ENCODE measurements at regions not wholly inside any gene's neighbourhood (a gene's known extent, or its start where the extent isn't known, plus 50 kb on each side); places are given as distances from the start of the nearest gene placed in this dataset.

DNA sequence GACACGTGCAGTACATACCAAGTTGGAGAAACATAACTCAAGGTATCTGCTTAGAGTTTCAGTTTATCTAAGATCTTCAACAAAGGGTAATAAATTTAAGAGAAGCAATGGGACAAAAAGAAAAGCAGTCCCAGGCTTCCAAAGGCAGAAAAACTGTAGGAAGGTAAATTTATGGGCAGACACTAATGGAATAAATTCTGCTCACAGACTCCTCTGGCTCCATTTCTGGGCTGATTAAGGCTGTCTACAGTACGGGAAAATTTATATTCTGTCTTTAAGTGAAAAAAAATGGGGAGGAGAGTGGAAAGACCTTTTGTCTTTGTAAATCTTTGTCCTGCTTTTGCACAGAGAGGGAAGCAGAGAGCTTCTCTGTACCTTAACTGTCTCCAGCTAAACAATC, 587.5 kb upstream of the IGFBP3 start:
- H3K4me1 ChIP-seq (ENCODE audit: insufficient read depth, low read length): no peaks in the 10 kb centered on the region
- no peak overlapping the region for H3K27ac ChIP-seq (ENCODE audit: low read depth, low read length)
- DNase-seq (ENCODE audit: low read depth) (no peak), FAIRE-seq (no peak)
- H3K4me1 Mint-ChIP-seq (ENCODE audit: low read depth, unreplicated experiment): no peaks in the 10 kb centered on the region
- no peak for TF ChIP-seq EZH2 (IDR thresholded peaks at IDR 0.05; ENCODE audit: insufficient read depth, low read length)
- TF ChIP-seq, protein P1, sequence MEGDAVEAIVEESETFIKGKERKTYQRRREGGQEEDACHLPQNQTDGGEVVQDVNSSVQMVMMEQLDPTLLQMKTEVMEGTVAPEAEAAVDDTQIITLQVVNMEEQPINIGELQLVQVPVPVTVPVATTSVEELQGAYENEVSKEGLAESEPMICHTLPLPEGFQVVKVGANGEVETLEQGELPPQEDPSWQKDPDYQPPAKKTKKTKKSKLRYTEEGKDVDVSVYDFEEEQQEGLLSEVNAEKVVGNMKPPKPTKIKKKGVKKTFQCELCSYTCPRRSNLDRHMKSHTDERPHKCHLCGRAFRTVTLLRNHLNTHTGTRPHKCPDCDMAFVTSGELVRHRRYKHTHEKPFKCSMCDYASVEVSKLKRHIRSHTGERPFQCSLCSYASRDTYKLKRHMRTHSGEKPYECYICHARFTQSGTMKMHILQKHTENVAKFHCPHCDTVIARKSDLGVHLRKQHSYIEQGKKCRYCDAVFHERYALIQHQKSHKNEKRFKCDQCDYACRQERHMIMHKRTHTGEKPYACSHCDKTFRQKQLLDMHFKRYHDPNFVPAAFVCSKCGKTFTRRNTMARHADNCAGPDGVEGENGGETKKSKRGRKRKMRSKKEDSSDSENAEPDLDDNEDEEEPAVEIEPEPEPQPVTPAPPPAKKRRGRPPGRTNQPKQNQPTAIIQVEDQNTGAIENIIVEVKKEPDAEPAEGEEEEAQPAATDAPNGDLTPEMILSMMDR (IDR thresholded peaks at IDR 0.05; ENCODE audit: insufficient read depth, low read depth, low read length): no peak
- H3K27me3 ChIP-seq (ENCODE audit: insufficient read depth, low read length): no peaks in the 10 kb centered on the region
- no peak overlapping the region for H3K4me3 ChIP-seq (ENCODE audit: insufficient read depth, low read depth, low read length)
- H3K36me3 ChIP-seq (ENCODE audit: insufficient read depth, low read length): no peaks in the 10 kb centered on the region
- no peaks in the 10 kb centered on the region for H4K20me1 ChIP-seq (ENCODE audit: insufficient read depth, low read length)
- H3K27ac Mint-ChIP-seq (ENCODE audit: unreplicated experiment): no peak overlapping the region
- peaks cover 5% of the 10 kb centered on the region for H3K9me3 Mint-ChIP-seq (ENCODE audit: unreplicated experiment)
- no peaks in the 10 kb centered on the region for H3K36me3 Mint-ChIP-seq (ENCODE audit: low read depth, unreplicated experiment)
- no peak overlapping the region for H3K4me3 Mint-ChIP-seq (ENCODE audit: unreplicated experiment)
- H3K4me2 ChIP-seq (ENCODE audit: low read length): no peak overlapping the region
- peaks cover 2% of the 10 kb centered on the region for H3K27me3 Mint-ChIP-seq (ENCODE audit: low read depth, unreplicated experiment)
- H3K79me2 ChIP-seq (ENCODE audit: insufficient read depth, low read length): no peaks in the 10 kb centered on the region
- H3K9ac ChIP-seq (ENCODE audit: low read length): no peak overlapping the region
- H3K9me3 ChIP-seq (ENCODE audit: insufficient read depth, low read depth, low read length): no peaks in the 10 kb centered on the region
- no peak overlapping the region for H2AFZ ChIP-seq (ENCODE audit: low read depth, low read length)

DNA sequence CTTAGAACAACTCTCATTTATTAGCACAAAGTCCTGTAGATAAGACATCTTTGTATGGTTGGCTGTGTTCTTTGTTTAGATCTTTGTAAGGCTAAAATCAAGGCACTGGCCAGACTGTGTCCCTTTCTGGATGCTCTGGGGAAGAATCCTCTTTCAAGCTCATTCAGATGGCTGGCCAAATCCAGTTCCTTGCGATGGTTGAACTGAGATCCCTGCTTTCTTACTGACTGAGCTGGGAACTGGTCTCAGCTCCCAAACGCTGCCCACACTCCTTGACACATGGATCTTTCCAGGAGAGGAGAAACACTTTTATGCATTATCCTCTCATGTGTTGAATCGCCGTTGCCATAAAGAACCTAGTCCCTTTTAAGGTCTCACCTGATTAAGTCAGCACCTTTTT, 586.5 kb upstream of the IGFBP3 start:
- Mint-ChIP-seq H3K4me1 (ENCODE audit: low read depth, unreplicated experiment) (no peaks in the 10 kb centered on the region), H3K36me3 (ENCODE audit: low read depth, unreplicated experiment) (no peaks in the 10 kb centered on the region), H3K9me3 (ENCODE audit: unreplicated experiment) (peaks cover 6% of the 10 kb centered on the region), H3K27ac (ENCODE audit: unreplicated experiment) (no peak overlapping the region), H3K4me3 (ENCODE audit: unreplicated experiment) (no peak overlapping the region), H3K27me3 (ENCODE audit: low read depth, unreplicated experiment) (no peaks in the 10 kb centered on the region)
- no peaks in the 10 kb centered on the region for H3K9me3 ChIP-seq (ENCODE audit: insufficient read depth, low read depth, low read length)
- DNase-seq (ENCODE audit: low read depth): no peak
- no peaks in the 10 kb centered on the region for H3K79me2 ChIP-seq (ENCODE audit: insufficient read depth, low read length)
- no peak overlapping the region for H3K9ac ChIP-seq (ENCODE audit: low read length)
- FAIRE-seq: no peak
- no peaks in the 10 kb centered on the region for H4K20me1 ChIP-seq (ENCODE audit: insufficient read depth, low read length)
- TF ChIP-seq, protein P1 (IDR thresholded peaks at IDR 0.05; ENCODE audit: insufficient read depth, low read depth, low read length): no peak
- no peak for TF ChIP-seq EZH2 (IDR thresholded peaks at IDR 0.05; ENCODE audit: insufficient read depth, low read length)
- H3K4me2 ChIP-seq (ENCODE audit: low read length): no peak overlapping the region
- H3K27me3 ChIP-seq (ENCODE audit: insufficient read depth, low read length): no peaks in the 10 kb centered on the region
- H3K4me3 ChIP-seq (ENCODE audit: insufficient read depth, low read depth, low read length): no peak overlapping the region
- no peak overlapping the region for H3K27ac ChIP-seq (ENCODE audit: low read depth, low read length)
- no peaks in the 10 kb centered on the region for H3K4me1 ChIP-seq (ENCODE audit: insufficient read depth, low read length)
- H3K36me3 ChIP-seq (ENCODE audit: insufficient read depth, low read length): no peaks in the 10 kb centered on the region
- no peak overlapping the region for H2AFZ ChIP-seq (ENCODE audit: low read depth, low read length)

DNA sequence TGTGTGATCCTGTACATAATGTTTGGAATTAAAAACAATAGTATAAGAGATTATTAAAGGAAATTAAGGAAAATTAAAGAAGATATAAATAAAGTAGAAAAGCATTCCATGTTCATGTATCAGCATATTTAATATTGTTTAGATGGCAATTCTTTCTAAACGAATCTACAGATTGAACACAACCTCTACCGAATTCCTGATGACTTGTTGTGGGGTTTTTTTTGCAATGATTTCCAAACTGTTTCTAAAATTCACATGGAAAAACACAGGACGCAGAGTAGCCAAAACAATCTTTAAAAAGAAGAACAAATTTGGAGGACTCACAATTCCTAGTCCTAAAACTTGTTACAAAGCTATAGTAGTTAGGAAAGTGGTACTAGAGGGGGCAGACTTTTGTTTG, 573.4 kb upstream of the IGFBP3 start:
- Histone ChIP-seq H3K4me3 (ENCODE audit: insufficient read depth, low read depth, low read length) (no peak overlapping the region), H3K9ac (ENCODE audit: low read length) (no peak overlapping the region), H3K27ac (ENCODE audit: low read depth, low read length) (no peak overlapping the region), H4K20me1 (ENCODE audit: insufficient read depth, low read length) (no peaks in the 10 kb centered on the region), H3K27me3 (ENCODE audit: insufficient read depth, low read length) (no peaks in the 10 kb centered on the region), H3K36me3 (ENCODE audit: insufficient read depth, low read length) (no peaks in the 10 kb centered on the region), H3K4me1 (ENCODE audit: insufficient read depth, low read length) (no peaks in the 10 kb centered on the region), H3K4me2 (ENCODE audit: low read length) (no peak overlapping the region), H3K79me2 (ENCODE audit: insufficient read depth, low read length) (no peaks in the 10 kb centered on the region), H2AFZ (ENCODE audit: low read depth, low read length) (no peak overlapping the region), H3K9me3 (ENCODE audit: insufficient read depth, low read depth, low read length) (no peaks in the 10 kb centered on the region)
- H3K4me3 Mint-ChIP-seq (ENCODE audit: unreplicated experiment): no peak overlapping the region
- no peak overlapping the region for H3K27ac Mint-ChIP-seq (ENCODE audit: unreplicated experiment)
- H3K36me3 Mint-ChIP-seq (ENCODE audit: low read depth, unreplicated experiment): no peaks in the 10 kb centered on the region
- H3K4me1 Mint-ChIP-seq (ENCODE audit: low read depth, unreplicated experiment): no peaks in the 10 kb centered on the region
- FAIRE-seq (no peak), DNase-seq (ENCODE audit: low read depth) (no peak)
- no peaks in the 10 kb centered on the region for H3K27me3 Mint-ChIP-seq (ENCODE audit: low read depth, unreplicated experiment)
- peaks cover 2% of the 10 kb centered on the region for H3K9me3 Mint-ChIP-seq (ENCODE audit: unreplicated experiment)
- TF ChIP-seq, protein P1 (IDR thresholded peaks at IDR 0.05; ENCODE audit: insufficient read depth, low read depth, low read length): no peak
- no peak for TF ChIP-seq EZH2 (IDR thresholded peaks at IDR 0.05; ENCODE audit: insufficient read depth, low read length)
